Spleen (tissue), 11 donors: ENCODE measurements at regions not wholly inside any gene's neighbourhood (a gene's known extent, or its start where the extent isn't known, plus 50 kb on each side); places are given as distances from the start of the nearest gene placed in this dataset.
A peak's percentile ranks its signal among the peaks of the same experiment; 100 is the strongest.

Experiments
- DNase-seq: peaks from one replicate; pipeline ENCODE4 v3.0.0-alpha.2; 2020
- H3K27ac ChIP-seq, 8 donors: fragments of 200-600 bp; sonication (generic) in 7 of 8; 1 replicate in 4 of 8; 2 replicates in 4 of 8; pipeline versions ENCODE4 v1.5.0 to v1.8.0; 2016 to 2021; ENCODE audit warnings: inconsistent platforms in 4 of 8, mild to moderate bottlenecking in 4 of 8, moderate library complexity in 1 of 8
- H3K27me3 ChIP-seq, 7 donors: fragments of 200-600 bp; sonication (generic) in 6 of 7; replicated peaks in 1 of 7; 1 replicate in 4 of 7; 2 replicates in 3 of 7; pipeline versions ENCODE4 v1.5.0 to v1.8.0; 2016 to 2021; ENCODE audit warnings: inconsistent platforms in 3 of 7, mild to moderate bottlenecking in 1 of 7
- H3K36me3 ChIP-seq, 6 donors: fragments of 200-600 bp; sonication (generic) in 5 of 6; 1 replicate in 4 of 6; 2 replicates in 2 of 6; pipeline versions ENCODE4 v1.5.0 to v1.8.0; 2016 to 2021; ENCODE audit warnings: inconsistent platforms in 2 of 6
- H3K4me1 ChIP-seq, 6 donors: fragments of 200-600 bp; sonication (generic) in 5 of 6; 1 replicate in 3 of 6; 2 replicates in 3 of 6; pipeline versions ENCODE4 v1.5.0 to v1.8.0; 2016 to 2021; ENCODE audit warnings: inconsistent platforms in 3 of 6
- H3K4me3 ChIP-seq, 8 donors: fragments of 200-600 bp; sonication (generic) in 7 of 8; 1 replicate in 4 of 8; 2 replicates in 4 of 8; pipeline versions ENCODE4 v1.5.0 to v1.8.0; 2016 to 2021; ENCODE audit warnings: inconsistent platforms in 4 of 8, mild to moderate bottlenecking in 4 of 8, moderate library complexity in 2 of 8
- H3K9me3 ChIP-seq, 8 donors: fragments of 200-600 bp; sonication (generic) in 7 of 8; 1 replicate in 4 of 8; 2 replicates in 4 of 8; pipeline versions ENCODE4 v1.5.0 to v1.8.0; 2016 to 2021; ENCODE audit warnings: inconsistent platforms in 4 of 8
- CTCF ChIP-seq, 11 experiments: fragments of 200-600 bp in 7 of 11; fragments of 450-650 bp in 4 of 11; sonication (generic) in 4 of 11; IDR thresholded peaks in 8 of 11; conservative IDR thresholded peaks in 3 of 11; 1 replicate in 7 of 11; 2 replicates in 4 of 11; pipeline versions ENCODE4 v1.4.0 to v1.8.0; 2016 to 2021; ENCODE audit warnings: antibody characterized with exemption in 11 of 11, inconsistent platforms in 4 of 11, mild to moderate bottlenecking in 1 of 11
- POLR2A ChIP-seq, 3 donors: fragments of 450-650 bp; IDR thresholded peaks; one replicate each; pipeline ENCODE4 v1.5.1; 2017; ENCODE audit warnings: antibody characterized with exemption in 3 of 3, mild to moderate bottlenecking in 1 of 3
- POLR2AphosphoS5 ChIP-seq, 3 donors: sonication (generic); formaldehyde crosslinking; IDR thresholded peaks; one replicate each; pipeline ENCODE4 v1.5.1; 2017; ENCODE audit warnings: antibody characterized with exemption in 3 of 3
- WGBS, 5 donors: extraction: QIAGEN DNeasy Blood & Tissue Kit in 3 of 5; methylation state at CpG; one replicate each; pipeline versions ENCODE4 v1.1.5 to v1.1.7; 2013 to 2018; 5-methylcytosine and 5-hydroxymethylcytosine counted together
- intact Hi-C: fragments of 100-400 bp; cut with DNase I; formaldehyde crosslinking; loops from one replicate; pipeline ENCODE4 v1.15.0; 2023; ENCODE audit warnings: low total_unique reads
- donor health status: healthy with polysubstance abuse.
- donor health status: DM: no; HTN: no; CAD: no; lungs with moderate emphysema.
- donor health status: DM: no; HTN: no; CAD: no.
- donor health status: Bipolar disorder and iron deficiency.
- donor health status: healthy.
- donor health status: DM: no; HTN: no; CAD: no.
- donor health status: DM: yes; HTN: yes; CAD: no.

- DNase-seq: no peak
- no peak overlapping the region for H3K4me3 ChIP-seq
- no peaks in the 10 kb centered on the region for H3K36me3 ChIP-seq
- no peaks in the 10 kb centered on the region for H3K4me1 ChIP-seq
- peak overlapping the region in 3 of 8 donors; percentile 15 to 33 (median 16) for H3K27ac ChIP-seq
- WGBS, 5 donors: 53 to 76% (median 70%) methylated on average over 12 to 14 of the region's 14 CpGs
- intact Hi-C loops: no loop called here
- TF ChIP-seq POLR2AphosphoS5 (IDR thresholded peaks at IDR 0.05): no peak
- TF ChIP-seq POLR2A (IDR thresholded peaks at IDR 0.05): no peak
- TF ChIP-seq CTCF (IDR thresholded peaks at IDR 0.05 in 8 of 11, conservative IDR thresholded peaks at IDR 0.05 in 3 of 11): no peak
- H3K9me3 ChIP-seq: peaks cover 0 to 6% (median 0%) of the 10 kb centered on the region in 8 donors
- H3K27me3 ChIP-seq: peaks cover 0 to 23% (median 0%) of the 10 kb centered on the region in 7 donors
These were observed 116.0 kb downstream of the COPS8 start for GRCh38 chr2:237201461-237202287.

GRCh38 chr2:237202288-237203030 lies 116.8 kb downstream of the COPS8 start:
- 79 to 88% (median 82%) methylated on average over 12 to 13 of the region's 13 CpGs for WGBS, 5 donors
- no peak for TF ChIP-seq POLR2A (IDR thresholded peaks at IDR 0.05)
- TF ChIP-seq POLR2AphosphoS5 (IDR thresholded peaks at IDR 0.05): no peak
- no peak for TF ChIP-seq CTCF (IDR thresholded peaks at IDR 0.05 in 8 of 11, conservative IDR thresholded peaks at IDR 0.05 in 3 of 11)
- no peak for DNase-seq
- peak overlapping the region in 3 of 8 donors; percentile 15 to 33 (median 16) for H3K27ac ChIP-seq
- H3K9me3 ChIP-seq: peaks cover 0 to 6% (median 0%) of the 10 kb centered on the region in 8 donors
- H3K4me1 ChIP-seq: no peaks in the 10 kb centered on the region
- peaks cover 0 to 24% (median 0%) of the 10 kb centered on the region in 7 donors for H3K27me3 ChIP-seq
- no peak overlapping the region for H3K4me3 ChIP-seq
- intact Hi-C loops: no loop called here
- no peaks in the 10 kb centered on the region for H3K36me3 ChIP-seq

GRCh38 chr2:237205043-237205541 lies 119.4 kb downstream of the COPS8 start:
- Histone ChIP-seq H3K4me3 (no peak overlapping the region), H3K27ac (no peak overlapping the region), H3K4me1 (no peaks in the 10 kb centered on the region), H3K27me3 (peaks cover 0 to 43% (median 0%) of the 10 kb centered on the region in 7 donors), H3K9me3 (peaks cover 0 to 5% (median 0%) of the 10 kb centered on the region in 8 donors), H3K36me3 (no peaks in the 10 kb centered on the region)
- DNase-seq: no peak
- WGBS, 5 donors: 67 to 93% (median 77%) methylated on average over 8 of the region's 8 CpGs
- TF ChIP-seq POLR2A (IDR thresholded peaks at IDR 0.05) (no peak), CTCF (IDR thresholded peaks at IDR 0.05 in 8 of 11, conservative IDR thresholded peaks at IDR 0.05 in 3 of 11) (no peak), POLR2AphosphoS5 (IDR thresholded peaks at IDR 0.05) (no peak)
- intact Hi-C loops: no loop called here

GRCh38 chr2:237205561-237205971 lies 119.9 kb downstream of the COPS8 start:
- TF ChIP-seq POLR2A (IDR thresholded peaks at IDR 0.05) (no peak), POLR2AphosphoS5 (IDR thresholded peaks at IDR 0.05) (no peak), CTCF (IDR thresholded peaks at IDR 0.05 in 8 of 11, conservative IDR thresholded peaks at IDR 0.05 in 3 of 11) (no peak)
- WGBS, 5 donors: 58 to 72% (median 65%) methylated on average over 8 of the region's 8 CpGs
- Histone ChIP-seq H3K36me3 (no peaks in the 10 kb centered on the region), H3K27ac (no peak overlapping the region), H3K9me3 (no peaks in the 10 kb centered on the region), H3K4me3 (no peak overlapping the region), H3K27me3 (peaks cover 0 to 45% (median 0%) of the 10 kb centered on the region in 7 donors), H3K4me1 (no peaks in the 10 kb centered on the region)
- intact Hi-C loops: no loop called here
- DNase-seq: no peak
